ENCODE measurements at regions not wholly inside any gene's neighbourhood (a gene's known extent, or its start where the extent isn't known, plus 50 kb on each side); places are given as distances from the start of the nearest gene placed in this dataset.

- H3K4me1 ChIP-seq (ENCODE audit: control insufficient read depth in 4 of 4, insufficient read depth in 4 of 4, low read length in 3 of 4) = no peaks in the 10 kb centered on the region
- no peak for TF ChIP-seq ATF3 (IDR thresholded peaks at IDR 0.05)
- no peak for TF ChIP-seq HNF4G (IDR thresholded peaks at IDR 0.05)
- TF ChIP-seq YY1 (IDR thresholded peaks at IDR 0.05) = no peak
- no peak for TF ChIP-seq HNF4A (conservative IDR thresholded peaks at IDR 0.05)
- no peak for TF ChIP-seq TAF1 (conservative IDR thresholded peaks at IDR 0.05)
- TF ChIP-seq JUND (IDR thresholded peaks at IDR 0.05) = no peak
- no peak for TF ChIP-seq REST (IDR thresholded peaks at IDR 0.05)
- no peak for TF ChIP-seq EGR1 (IDR thresholded peaks at IDR 0.05; ENCODE audit: low read depth in 2 of 2)
- no peak for TF ChIP-seq SP1 (IDR thresholded peaks at IDR 0.05)
- TF ChIP-seq ZBTB33 (IDR thresholded peaks at IDR 0.05) = no peak
- no peak for TF ChIP-seq MAX (IDR thresholded peaks at IDR 0.05)
- no peak for TF ChIP-seq RXRA (IDR thresholded peaks at IDR 0.05)
- no peak for TF ChIP-seq RAD21 (IDR thresholded peaks at IDR 0.05)
- TF ChIP-seq FOXA1 (IDR thresholded peaks at IDR 0.05) = no peak
- TF ChIP-seq GABPA (IDR thresholded peaks at IDR 0.05 in 1 of 2, conservative IDR thresholded peaks at IDR 0.05 in 1 of 2) = no peak
- no peak for TF ChIP-seq FOXA2 (IDR thresholded peaks at IDR 0.05)
- no peak for TF ChIP-seq CTCF (IDR thresholded peaks at IDR 0.05; ENCODE audit: low read depth, low read length, missing input control)
- 65% methylated on average over 1 of the region's 1 CpG for WGBS
- no peak overlapping the region for H3K4me3 ChIP-seq (ENCODE audit: low read depth in 1 of 3, low read length in 3 of 3)
- DNase-seq (ENCODE audit: low spot score) = no peak
- H3K27me3 ChIP-seq (ENCODE audit: control insufficient read depth in 4 of 4, insufficient read depth in 4 of 4, low read length in 3 of 4) = no peaks in the 10 kb centered on the region
- no peak overlapping the region for H3K9ac ChIP-seq (ENCODE audit: low read depth in 1 of 2, low read length in 2 of 2)
- peaks cover 0 to 2% (median 0%) of the 10 kb centered on the region in 4 donors for H3K9me3 ChIP-seq (ENCODE audit: control insufficient read depth in 4 of 4, low read length in 3 of 4)
- H3K36me3 ChIP-seq (ENCODE audit: control insufficient read depth in 4 of 4, insufficient read depth in 3 of 4, low read depth in 1 of 4, low read length in 3 of 4) = no peaks in the 10 kb centered on the region
- H3K27ac ChIP-seq (ENCODE audit: low read depth in 1 of 2, low read length in 2 of 2) = no peak overlapping the region
Observed at GRCh38 chr7:13508586-13508985, 480.9 kb downstream of the ETV1 start.

GRCh38 chr7:13518738-13519137, 470.7 kb downstream of the ETV1 start:
- Histone ChIP-seq H3K4me3 (ENCODE audit: low read depth in 1 of 3, low read length in 3 of 3) (no peak overlapping the region), H3K27me3 (ENCODE audit: control insufficient read depth in 4 of 4, insufficient read depth in 4 of 4, low read length in 3 of 4) (peaks cover 0 to 3% (median 0%) of the 10 kb centered on the region in 4 donors), H3K4me1 (ENCODE audit: control insufficient read depth in 4 of 4, insufficient read depth in 4 of 4, low read length in 3 of 4) (no peaks in the 10 kb centered on the region), H3K9me3 (ENCODE audit: control insufficient read depth in 4 of 4, low read length in 3 of 4) (no peaks in the 10 kb centered on the region), H3K9ac (ENCODE audit: low read depth in 1 of 2, low read length in 2 of 2) (no peak overlapping the region), H3K27ac (ENCODE audit: low read depth in 1 of 2, low read length in 2 of 2) (no peak overlapping the region), H3K36me3 (ENCODE audit: control insufficient read depth in 4 of 4, insufficient read depth in 3 of 4, low read depth in 1 of 4, low read length in 3 of 4) (no peaks in the 10 kb centered on the region)
- DNase-seq (ENCODE audit: low spot score) = no peak
- WGBS = 83% methylated on average over 1 of the region's 1 CpG
- TF ChIP-seq TAF1 (conservative IDR thresholded peaks at IDR 0.05) = no peak
- TF ChIP-seq NR2F2 (IDR thresholded peaks at IDR 0.05) = no peak
- no peak for TF ChIP-seq HNF4A (conservative IDR thresholded peaks at IDR 0.05)
- TF ChIP-seq RAD21 (IDR thresholded peaks at IDR 0.05) = no peak
- TF ChIP-seq GABPA (IDR thresholded peaks at IDR 0.05 in 1 of 2, conservative IDR thresholded peaks at IDR 0.05 in 1 of 2) = no peak
- no peak for TF ChIP-seq HNF4G (IDR thresholded peaks at IDR 0.05)
- no peak for TF ChIP-seq YY1 (IDR thresholded peaks at IDR 0.05)
- no peak for TF ChIP-seq MAX (IDR thresholded peaks at IDR 0.05)
- no peak for TF ChIP-seq CTCF (IDR thresholded peaks at IDR 0.05; ENCODE audit: low read depth, low read length, missing input control)
- TF ChIP-seq REST (IDR thresholded peaks at IDR 0.05) = no peak

Measured in liver (tissue), 8 donors.